Gastrocnemius medialis (tissue), 4 donors: ENCODE measurements at regions not wholly inside any gene's neighbourhood (a gene's known extent, or its start where the extent isn't known, plus 50 kb on each side); places are given as distances from the start of the nearest gene placed in this dataset.

Experiments used
- CTCF ChIP-seq, 5 experiments: fragments of 450-650 bp in 3 of 5; fragments of 200-600 bp in 2 of 5; sonication (generic) in 2 of 5; IDR thresholded peaks in 4 of 5; conservative IDR thresholded peaks in 1 of 5; 1 replicate in 4 of 5; 2 replicates in 1 of 5; pipeline ENCODE4 v1.5.1; 2016 to 2019; ENCODE audit warnings: antibody characterized with exemption in 5 of 5, mild to moderate bottlenecking in 3 of 5, moderate library complexity in 3 of 5
- POLR2A ChIP-seq, 2 donors: fragments of 450-650 bp; IDR thresholded peaks; one replicate each; pipeline ENCODE4 v1.6.1; 2017; ENCODE audit warnings: antibody characterized with exemption in 2 of 2, mild to moderate bottlenecking in 2 of 2, moderate library complexity in 2 of 2

- TF ChIP-seq CTCF (IDR thresholded peaks at IDR 0.05 in 4 of 5, conservative IDR thresholded peaks at IDR 0.05 in 1 of 5) (no peak), POLR2A (IDR thresholded peaks at IDR 0.05) (no peak)
Measured at GRCh38 chrX:137743414-137743813, 177.5 kb downstream of the ZIC3 start.
